CD4-positive, alpha-beta T cell treated with Interferon gamma for 1 hour (primary cell): ENCODE measurements at regions not wholly inside any gene's neighbourhood (a gene's known extent, or its start where the extent isn't known, plus 50 kb on each side); places are given as distances from the start of the nearest gene placed in this dataset.

Experiments used
- DNase-seq: peaks from one replicate; pipeline ENCODE4 v3.0.0-alpha.2; 2020

- no peak for DNase-seq
These were observed 146.6 kb upstream of the TBL1X start for GRCh38 chrX:9318213-9318612.

DNA sequence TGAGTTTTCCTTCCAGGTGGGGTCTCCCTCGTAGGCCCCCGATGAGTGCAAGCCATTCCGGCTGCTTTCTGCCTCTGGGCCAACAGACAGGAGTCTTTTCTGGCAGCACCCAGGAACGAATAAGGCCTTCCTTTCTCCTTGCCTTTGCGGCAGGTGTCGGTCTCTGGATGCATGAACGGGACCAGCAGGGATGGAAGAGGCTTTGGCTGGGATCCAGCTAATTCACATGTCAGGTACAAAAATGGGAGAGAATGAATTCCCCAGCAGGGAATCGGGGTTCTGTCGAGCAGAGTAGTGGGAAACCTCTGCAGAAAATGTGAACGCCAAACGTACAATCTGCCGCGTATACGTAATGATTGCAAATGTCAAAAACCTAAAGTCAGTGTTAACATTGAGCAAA is 146.1 kb upstream of the TBL1X start:
- no peak for DNase-seq

- no peak for DNase-seq
These were observed 143.9 kb upstream of the TBL1X start for GRCh38 chrX:9320940-9321339.

- no peak for DNase-seq
These were observed 140.2 kb upstream of the TBL1X start for GRCh38 chrX:9324676-9325075.

DNA sequence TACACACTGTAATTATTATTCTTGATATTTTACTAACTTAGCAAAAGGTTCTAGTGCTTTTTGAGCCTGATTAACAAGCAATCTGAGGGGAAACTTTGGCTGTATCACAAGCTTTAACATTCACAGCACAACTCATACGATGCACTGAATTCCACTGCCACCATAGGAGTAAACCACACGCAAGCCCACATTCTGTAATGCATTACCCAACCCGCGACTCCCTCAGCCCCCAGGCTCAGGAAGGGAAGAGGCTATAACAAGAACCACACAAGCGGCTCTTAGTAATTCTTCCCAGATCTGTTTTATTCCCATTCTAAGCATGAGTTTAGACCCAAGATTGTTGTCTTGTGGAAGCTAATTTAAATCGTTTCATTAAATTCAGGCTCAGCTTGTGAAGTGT is 138.5 kb upstream of the TBL1X start:
- no peak for DNase-seq

DNA sequence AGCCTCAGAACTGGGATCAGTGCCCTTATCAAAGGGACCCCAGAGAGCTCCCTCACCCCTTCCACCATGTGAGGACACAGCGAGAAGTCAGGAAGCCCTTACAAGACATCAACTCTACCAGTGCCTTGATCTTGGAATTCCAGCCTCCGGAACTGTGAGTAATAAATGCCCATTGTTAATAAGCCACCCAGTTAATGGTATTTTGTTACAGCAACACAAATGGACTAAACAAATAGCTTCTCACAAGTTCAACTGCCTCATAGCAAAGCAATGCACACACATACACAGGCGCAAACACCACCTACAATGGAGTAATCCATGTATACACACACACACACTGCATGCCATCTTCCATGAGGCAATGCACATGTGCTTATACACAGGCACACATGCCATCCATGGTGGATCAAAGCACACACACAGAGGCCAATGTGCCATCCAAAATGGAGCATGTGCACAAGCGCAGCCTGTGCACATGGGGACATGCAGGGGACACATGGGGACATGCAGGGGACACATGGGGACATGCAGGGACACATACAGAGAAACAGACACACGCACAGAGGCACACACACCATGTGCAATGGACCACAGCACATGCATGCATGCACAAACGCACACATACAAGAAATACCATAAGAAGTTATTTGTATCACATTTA is 137.6 kb upstream of the TBL1X start:
- no peak for DNase-seq

DNA sequence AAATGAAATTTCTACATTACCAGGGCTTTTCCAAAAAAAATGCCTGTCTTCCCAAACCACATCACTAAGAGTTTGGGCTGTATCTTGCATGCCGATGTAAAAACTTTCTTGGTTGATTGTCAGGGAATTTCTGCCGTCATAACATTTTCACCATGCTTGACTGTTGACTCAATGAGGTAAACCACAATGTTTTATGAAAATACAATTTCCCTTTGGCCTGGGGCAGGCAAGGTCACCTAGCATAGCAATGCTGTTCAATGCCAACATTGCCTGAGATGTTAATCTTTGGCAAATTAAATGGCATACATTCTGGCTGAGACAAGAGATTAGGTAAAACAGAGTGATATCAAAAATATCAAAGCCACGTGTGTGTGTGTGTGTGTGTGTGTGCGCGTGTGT is 137.1 kb upstream of the TBL1X start:
- no peak for DNase-seq

GRCh38 chrX:9329056-9329455 is 135.8 kb upstream of the TBL1X start:
- DNase-seq = no peak

DNA sequence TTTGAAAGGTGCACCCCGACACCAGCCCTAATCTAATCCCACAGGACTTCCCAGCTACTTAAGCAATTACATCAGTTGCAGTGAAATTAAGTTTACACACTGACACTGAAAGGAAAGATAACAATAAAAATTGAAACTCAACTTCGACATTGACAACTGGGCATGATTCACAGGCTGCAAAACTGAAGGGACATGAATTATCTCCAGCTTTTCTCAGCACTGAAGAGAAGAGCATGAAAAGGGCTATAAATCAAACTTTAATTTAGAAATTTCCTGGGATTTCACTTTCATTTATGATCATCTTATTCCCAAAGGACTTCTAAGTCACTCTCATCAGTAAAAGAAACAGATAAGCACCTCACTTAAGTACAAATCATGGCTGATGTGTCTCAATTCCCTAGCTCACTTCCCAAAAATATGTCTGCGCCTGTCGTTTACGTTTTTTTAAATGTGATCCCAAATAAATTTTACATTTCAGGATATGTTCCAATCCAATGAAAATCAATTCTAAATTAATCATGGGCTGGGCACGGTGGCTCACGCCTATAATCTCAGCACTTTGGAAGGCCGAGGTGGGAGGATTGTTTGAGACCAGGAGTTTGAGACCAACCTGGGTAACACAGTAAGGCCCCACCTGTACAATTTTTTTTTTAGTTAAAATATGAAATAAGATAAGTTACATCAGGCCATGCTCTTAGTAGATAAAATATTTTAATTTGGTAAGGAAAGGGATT is 134.4 kb upstream of the TBL1X start:
- DNase-seq = no peak

DNA sequence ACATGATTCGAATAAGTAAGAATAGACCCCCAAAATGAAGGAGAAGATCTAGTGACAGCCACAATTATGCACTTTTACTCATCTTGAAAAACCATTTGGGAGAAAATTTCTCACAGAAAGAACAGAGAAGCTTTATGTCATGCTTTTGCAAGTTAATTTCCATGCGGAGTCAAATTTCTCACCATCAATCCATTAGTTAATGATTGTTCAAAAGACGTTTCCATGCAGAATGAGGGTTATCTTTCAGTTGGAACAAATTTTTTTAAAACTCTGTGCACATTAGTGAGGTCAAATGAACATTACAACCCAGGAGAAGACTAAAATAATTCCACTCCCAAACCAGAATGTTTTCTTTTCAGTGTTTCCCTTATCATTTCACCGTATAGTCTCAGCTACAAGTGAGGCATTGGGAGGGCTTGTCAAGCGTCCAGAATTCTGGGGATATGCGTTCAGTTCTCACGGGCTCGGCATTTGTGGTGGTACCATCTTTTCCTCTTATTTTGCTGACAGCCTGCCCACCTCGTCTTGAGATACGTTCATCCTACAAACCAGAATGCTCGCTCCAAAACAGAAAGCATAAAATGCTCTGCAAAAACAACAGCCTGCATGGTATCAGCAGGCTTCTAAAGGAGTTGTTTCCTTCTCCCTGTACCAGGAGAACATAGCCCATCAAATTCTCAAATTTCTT is 130.8 kb upstream of the TBL1X start:
- no peak for DNase-seq

DNA sequence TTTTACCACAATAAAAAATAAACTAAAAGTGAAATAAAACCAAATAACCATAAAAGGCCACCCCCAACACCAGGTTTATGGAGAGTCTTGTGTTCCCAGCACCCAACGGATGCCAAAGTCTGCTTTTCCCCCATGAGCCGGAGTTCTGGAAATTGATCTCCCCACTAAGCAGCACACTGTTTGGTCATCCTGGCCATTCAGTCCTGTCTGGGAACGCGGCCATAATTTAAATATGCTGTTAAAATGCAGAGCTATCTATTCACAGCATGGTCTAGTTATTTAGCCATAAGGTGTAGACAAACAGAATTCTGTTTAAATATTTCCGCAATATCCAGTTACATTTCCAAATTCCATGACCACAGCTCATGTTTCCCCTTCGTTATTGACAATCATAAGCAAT is 129.6 kb upstream of the TBL1X start:
- DNase-seq = no peak

DNA sequence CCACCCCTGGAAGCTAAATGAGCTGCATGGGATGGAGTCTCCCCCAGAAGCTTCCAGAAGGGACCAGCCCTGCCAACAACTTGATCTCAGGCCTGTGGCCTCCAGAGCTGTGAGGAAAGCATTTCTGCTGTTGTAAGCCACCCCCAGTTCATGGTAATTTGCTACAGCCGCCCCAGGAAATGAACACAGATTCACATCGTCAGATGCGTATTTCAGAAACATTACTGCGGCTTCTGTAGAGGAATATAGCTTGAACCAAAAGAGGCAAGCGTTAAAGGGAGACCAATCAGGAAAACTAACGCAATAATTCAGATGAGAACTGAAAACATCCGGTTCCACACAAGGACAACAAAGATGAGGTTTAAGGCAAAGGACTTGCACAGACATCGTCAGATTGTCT is 128.4 kb upstream of the TBL1X start:
- no peak for DNase-seq

DNA sequence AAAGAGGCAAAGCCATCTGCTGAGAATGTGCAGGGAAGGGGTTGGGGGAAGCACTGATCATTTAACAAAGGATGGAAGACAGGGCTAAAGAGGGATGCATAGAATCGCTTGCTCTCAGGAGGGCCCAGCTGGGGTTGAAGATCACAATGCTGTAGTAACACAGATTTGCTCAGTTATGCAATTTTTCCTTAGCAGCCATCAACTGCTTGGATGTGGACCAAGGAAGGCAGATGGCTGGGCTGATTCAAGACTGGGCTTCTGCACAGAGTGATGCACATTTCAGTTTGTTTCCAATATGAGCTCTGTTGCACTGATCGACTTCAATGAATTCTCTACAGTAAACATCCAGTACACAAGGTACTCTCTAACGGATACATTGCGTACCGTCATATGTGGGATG is 127.8 kb upstream of the TBL1X start:
- DNase-seq = no peak

DNA sequence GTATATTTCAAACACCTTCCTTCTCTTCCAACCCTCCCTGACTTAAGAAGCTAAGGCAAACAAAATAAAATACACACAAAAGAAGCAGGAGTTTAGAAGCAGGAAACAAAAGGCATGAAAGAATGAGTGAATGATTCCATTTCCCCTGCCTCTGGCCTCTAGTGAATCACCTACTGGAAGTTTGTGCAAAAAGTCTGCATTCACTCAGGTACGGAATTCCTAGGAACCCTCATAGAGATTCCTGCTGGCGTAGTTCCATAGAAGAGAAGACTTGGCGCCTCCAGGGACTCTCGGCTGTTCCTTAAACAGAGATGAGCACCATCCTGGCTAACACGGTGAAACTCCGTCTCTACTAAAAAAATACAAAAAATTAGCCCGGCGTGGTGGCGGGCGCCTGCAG is 125.9 kb upstream of the TBL1X start:
- DNase-seq = no peak

DNA sequence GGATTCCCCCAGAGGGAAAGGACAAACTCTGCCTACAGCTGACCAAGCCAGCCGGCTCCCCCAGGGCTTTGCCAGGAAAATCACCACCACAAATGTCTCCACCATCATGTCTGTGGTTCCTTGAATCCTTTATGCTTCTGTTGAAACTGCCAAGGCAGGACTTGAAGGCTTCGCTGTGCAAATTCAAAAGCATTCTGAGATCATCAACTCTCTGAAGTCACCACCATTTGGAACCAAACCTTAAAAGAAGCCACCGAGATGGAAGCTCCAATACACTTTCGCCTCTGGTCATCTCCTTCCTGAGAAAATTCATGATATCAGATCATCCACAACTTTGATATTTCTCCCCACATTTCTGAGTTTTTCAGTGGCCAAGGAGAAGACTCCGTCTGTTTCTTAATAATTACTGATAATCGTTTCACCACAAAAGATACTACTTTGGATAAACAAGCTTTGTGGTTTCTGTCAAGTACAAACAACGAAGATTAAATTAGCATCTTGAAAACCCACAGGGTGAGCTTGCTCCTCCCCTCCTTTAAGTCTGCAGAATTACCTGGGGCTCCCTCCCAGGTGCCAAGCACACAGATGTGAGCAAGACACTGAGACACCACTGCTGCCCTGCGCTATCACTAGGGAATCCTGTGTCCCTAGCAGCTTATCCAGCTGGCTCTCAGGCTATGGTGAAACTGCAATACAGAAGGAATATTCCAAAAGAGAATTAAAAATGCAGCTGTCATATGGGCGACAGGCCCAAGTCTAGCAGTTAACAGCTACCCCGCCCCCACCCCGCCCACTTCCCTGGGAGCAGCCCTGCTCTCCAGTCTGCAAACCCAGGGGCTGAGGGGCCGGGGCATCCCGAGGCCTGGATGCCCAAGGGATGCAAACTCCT is 125.0 kb upstream of the TBL1X start:
- DNase-seq = peak; percentile 24

DNA sequence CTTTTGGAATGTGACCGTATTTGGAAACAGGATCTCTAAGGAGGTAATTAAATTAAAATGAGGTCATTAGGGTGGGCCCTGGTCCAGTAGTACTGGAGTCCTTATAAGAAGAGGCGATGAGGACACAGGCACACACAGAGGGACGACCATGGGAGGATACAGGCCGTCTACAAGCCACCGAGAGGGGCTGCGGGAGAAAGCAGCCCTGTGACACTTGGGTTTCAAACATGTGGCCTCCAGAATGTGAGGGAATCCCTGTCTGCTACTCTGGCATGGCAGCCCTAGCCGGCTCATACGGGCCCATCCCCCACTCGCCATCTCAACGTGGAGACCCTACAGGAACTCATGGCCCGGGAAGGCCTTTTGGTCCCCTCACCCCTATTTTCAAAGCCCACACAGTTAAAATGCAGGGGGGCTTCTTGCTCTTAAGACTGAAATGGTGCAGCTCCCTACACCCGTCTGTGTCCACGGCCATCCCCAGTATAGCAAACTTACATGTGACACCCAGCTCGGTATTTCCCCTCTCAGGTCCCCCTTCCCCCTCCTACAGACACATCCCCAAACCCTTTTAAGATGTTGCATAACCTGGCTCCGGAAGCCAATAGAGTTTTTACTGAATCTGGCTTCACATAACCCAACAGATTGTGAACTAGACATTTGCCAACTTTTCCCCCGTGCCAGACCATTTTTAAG is 124.1 kb upstream of the TBL1X start:
- DNase-seq = peak; percentile 76

- peak; percentile 84 for DNase-seq
These were observed 123.3 kb upstream of the TBL1X start for GRCh38 chrX:9341291-9342201.

GRCh38 chrX:9342561-9343051 is 122.3 kb upstream of the TBL1X start:
- DNase-seq = peak; percentile 76

DNA sequence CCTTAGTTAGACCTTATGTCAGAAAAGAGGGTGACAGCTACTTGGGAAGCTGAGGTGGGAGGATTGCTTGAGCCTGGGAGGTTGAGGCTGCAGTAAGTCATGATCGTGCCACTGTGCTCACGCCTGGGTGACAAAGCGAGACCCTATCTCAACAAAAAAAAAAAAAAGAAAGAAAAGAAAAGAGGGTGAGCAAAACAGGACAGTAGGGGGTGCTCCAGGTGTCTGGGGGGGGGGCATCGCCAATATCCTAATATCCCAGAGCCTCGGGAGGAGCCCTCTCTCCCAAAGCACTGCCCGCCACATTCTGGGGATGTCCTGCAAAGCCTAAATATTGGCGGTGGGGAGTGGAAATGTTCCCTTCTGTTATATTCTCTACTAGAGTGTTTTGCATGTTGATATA is 120.9 kb upstream of the TBL1X start:
- DNase-seq = no peak

GRCh38 chrX:9345957-9346356 is 118.9 kb upstream of the TBL1X start:
- no peak for DNase-seq
